ENCODE measurements at regions not wholly inside any gene's neighbourhood (a gene's known extent, or its start where the extent isn't known, plus 50 kb on each side); places are given as distances from the start of the nearest gene placed in this dataset.
A peak's percentile ranks its signal among the peaks of the same experiment; 100 is the strongest.

GRCh38 chr11:80621871-80622270, 1181.0 kb upstream of the TENM4 start:
- no peak for DNase-seq
- in situ Hi-C loops (cut with MboI; ENCODE audit: low pct_unique_long_range_greater_than_20kb, low sequenced_read_pairs) = no loop called here

- in situ Hi-C loops (cut with MboI; ENCODE audit: low pct_unique_long_range_greater_than_20kb, low sequenced_read_pairs) = no loop called here
- no peak for DNase-seq
These were observed 1180.0 kb upstream of the TENM4 start for GRCh38 chr11:80620867-80621266.

DNA sequence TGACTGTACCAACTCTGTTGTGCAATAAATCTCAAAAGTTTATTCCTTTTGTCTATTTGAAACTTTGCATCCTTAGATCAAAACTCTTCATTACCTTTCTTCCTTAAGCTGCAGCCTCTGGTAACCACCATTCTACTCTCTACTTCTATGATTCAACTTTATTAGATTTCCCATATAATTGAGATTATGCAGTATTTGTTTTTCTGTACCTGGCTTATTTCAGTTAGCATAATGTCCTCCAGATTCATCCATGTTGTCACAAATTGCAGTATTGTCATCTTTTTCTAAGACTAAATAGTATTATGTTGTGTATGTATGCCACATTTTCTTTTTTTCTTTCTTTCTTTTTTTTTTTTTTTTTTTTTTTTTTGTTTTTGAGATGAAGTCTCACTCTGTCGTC, 1176.3 kb upstream of the TENM4 start:
- in situ Hi-C loops (cut with MboI; ENCODE audit: low pct_unique_long_range_greater_than_20kb, low sequenced_read_pairs) = no loop called here
- DNase-seq = no peak

DNA sequence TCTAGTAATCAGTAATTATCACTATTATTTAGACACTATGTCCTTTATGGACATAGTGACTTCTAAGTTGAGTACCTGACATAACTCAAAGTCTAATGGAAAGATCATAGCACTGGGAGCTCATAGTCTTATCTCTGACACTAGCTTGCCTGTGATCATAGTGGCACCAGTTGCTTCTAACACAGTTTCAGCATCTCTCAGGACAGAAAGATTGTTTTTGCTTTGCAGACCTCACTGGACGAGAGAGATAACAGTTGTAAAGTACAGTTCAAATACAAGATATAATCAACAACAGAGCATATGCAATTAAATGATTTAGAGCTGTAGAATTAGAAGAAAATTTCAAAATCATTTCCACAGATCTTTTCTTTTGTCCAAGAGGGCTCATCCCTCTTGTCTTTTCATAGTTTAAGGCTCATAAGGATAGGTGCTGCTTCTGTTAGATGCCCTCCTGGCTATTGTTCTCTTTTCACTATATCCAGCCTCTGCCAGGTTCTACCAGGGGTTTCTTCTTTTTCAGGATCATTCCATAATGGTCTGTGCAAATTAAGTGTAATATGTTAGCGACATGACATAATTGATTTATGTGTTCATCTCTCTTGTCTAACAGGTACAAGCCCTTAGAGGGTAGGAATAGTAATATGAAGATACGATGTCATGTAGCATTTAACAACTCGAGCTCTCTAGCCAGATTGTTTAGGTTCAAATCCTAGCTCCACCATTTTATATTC, 1175.4 kb upstream of the TENM4 start:
- no peak for DNase-seq
- in situ Hi-C loops (cut with MboI; ENCODE audit: low pct_unique_long_range_greater_than_20kb, low sequenced_read_pairs) = no loop called here

GRCh38 chr11:80613655-80614054, 1172.8 kb upstream of the TENM4 start:
- in situ Hi-C loops (cut with MboI; ENCODE audit: low pct_unique_long_range_greater_than_20kb, low sequenced_read_pairs) = no loop called here

DNA sequence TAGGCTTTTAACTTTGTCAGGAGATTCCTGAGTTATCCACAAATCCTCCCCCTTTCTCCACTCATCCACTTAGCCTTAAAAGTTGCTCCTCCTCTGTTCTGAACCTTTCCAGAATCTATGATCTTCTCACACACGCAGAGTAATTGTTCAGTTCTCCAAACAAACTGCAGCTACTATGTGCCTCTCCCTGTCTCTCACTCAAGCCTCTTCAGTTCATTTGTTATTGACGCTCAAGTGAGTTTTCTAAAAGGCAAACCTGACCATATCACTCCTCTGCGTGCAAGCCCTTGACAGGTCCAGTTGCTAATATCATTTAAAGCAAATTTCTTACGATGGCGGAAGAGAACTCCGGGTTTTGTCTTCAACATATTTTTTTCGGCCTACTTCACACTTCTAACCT, 1169.7 kb upstream of the TENM4 start:
- DNase-seq = no peak
- in situ Hi-C loops (cut with MboI; ENCODE audit: low pct_unique_long_range_greater_than_20kb, low sequenced_read_pairs) = no loop called here

More at GRCh38 chr11:80613655-80614054, 1172.8 kb upstream of the TENM4 start:
- DNase-seq = no peak

- in situ Hi-C loops (cut with MboI; ENCODE audit: low pct_unique_long_range_greater_than_20kb, low sequenced_read_pairs) = no loop called here
- no peak for DNase-seq
These were observed 1162.6 kb upstream of the TENM4 start for GRCh38 chr11:80603472-80603871.

DNA sequence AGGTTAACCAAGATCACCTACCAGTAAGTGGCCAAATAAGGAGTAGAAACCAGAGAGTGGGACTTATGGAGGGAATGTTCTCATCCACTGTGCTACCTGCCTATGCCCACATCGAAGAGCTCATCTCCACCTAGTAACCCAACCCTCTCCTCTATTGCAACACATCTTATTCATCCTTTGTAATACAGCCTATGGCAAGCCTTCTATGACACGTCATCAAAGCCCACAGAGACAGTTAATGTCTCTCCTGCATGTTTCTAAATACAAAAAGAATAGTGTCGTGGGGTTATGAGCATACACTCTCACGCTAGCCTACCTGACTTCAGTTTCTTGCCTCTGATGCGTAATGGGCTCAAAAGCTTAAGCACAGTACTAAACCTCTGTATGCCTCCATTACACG, 1158.1 kb upstream of the TENM4 start:
- no peak for DNase-seq
- in situ Hi-C loops (cut with MboI; ENCODE audit: low pct_unique_long_range_greater_than_20kb, low sequenced_read_pairs) = no loop called here

DNA sequence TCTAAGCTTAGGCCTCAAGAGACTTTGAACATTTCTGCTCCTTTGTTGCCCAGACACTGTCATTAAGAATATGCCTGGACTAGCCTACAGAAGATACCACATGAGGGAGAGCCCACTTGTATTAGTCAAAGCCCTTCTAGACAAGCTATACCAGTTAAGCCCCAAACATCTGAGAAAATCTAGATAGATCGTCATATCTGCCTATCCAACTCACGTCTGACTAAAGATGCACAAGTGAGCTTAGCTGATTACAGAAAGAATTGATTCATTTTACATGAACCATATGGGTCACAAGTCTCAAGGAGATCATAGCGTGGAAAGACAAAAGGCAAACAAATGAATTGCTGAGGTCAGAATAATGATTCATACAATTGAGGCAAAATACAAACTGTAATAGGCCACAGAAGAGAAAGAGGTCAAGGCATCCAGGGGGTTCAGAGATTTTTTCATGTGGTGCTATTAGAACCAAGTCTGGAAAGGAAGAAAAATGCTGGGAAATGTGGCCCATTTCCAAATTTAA, 1155.5 kb upstream of the TENM4 start:
- DNase-seq = no peak
- in situ Hi-C loops (cut with MboI; ENCODE audit: low pct_unique_long_range_greater_than_20kb, low sequenced_read_pairs) = no loop called here

GRCh38 chr11:80595011-80595410, 1154.2 kb upstream of the TENM4 start:
- no peak for DNase-seq
- in situ Hi-C loops (cut with MboI; ENCODE audit: low pct_unique_long_range_greater_than_20kb, low sequenced_read_pairs) = no loop called here

DNA sequence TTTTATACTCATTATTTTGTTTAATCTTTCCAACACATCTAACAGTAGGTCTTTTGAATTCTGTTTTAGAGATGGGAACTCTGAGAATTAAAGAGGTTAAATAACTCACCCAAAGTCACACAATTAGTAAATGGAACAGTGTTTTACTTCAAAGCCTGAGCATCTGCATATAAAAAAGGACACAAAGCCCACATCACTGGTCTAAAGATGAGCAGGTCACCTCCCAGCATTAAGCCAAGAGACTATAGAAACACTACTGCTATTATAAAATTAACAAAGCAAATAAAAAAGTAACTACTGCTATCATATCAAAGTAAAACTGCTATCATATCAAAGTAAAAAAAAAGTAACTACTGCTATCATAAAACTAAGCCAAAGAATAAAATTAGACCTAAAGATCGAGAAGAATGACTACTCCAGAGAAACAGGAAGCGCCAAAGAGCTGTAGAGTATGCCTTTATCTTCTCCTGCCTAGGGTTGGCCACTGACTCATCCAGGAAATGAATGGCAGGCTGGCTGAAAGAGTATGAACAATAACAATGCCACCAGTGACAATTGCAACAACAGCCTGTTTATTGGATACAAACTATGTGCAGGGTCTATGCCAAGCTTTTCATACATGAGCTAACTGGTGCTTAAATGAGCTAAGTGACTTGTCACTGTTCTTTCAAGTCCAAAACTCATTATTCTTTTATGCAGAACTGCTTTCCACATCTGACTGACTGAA, 1153.0 kb upstream of the TENM4 start:
- in situ Hi-C loops (cut with MboI; ENCODE audit: low pct_unique_long_range_greater_than_20kb, low sequenced_read_pairs) = no loop called here
- peak; percentile 9 for DNase-seq

DNA sequence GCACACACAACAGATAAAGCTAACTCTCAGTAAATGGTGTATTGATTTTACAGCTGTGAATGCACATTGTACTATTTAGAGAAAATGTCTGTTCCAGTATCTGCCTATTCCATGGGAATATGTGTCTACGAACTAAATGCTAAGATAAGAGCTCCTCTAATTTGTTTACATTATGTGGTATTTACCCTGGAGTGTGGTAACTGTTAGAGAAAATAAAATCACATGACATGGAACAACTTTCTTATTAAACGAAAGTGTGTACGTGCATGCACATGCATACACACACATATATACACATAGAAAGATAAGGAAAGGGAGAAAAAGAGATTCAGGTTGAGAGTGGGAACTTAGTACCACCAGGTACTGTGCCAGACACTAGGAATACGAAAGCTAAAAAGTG, 1151.7 kb upstream of the TENM4 start:
- no peak for DNase-seq
- in situ Hi-C loops (cut with MboI; ENCODE audit: low pct_unique_long_range_greater_than_20kb, low sequenced_read_pairs) = no loop called here

DNA sequence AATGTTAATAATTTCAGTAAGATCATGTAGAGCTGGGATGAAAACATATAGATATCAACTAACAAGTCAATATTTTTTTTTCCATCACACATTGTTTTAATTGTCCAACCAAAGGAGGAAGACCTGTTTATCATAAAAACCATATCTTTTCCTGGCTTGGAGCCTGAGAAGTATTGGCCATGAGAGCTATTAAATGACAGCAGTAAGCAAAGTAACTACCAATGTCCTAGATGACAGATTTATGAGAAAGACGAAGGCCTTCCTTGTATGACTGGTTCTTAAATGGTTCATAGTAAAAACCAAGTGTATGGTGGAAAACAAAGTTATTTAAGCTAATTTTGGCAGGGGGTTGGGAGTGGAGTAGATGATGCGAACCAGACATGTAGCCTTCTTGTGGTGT, 1147.1 kb upstream of the TENM4 start:
- in situ Hi-C loops (cut with MboI; ENCODE audit: low pct_unique_long_range_greater_than_20kb, low sequenced_read_pairs) = no loop called here
- no peak for DNase-seq

GRCh38 chr11:80586464-80586863, 1145.6 kb upstream of the TENM4 start:
- in situ Hi-C loops (cut with MboI; ENCODE audit: low pct_unique_long_range_greater_than_20kb, low sequenced_read_pairs) = no loop called here
- no peak for DNase-seq

DNA sequence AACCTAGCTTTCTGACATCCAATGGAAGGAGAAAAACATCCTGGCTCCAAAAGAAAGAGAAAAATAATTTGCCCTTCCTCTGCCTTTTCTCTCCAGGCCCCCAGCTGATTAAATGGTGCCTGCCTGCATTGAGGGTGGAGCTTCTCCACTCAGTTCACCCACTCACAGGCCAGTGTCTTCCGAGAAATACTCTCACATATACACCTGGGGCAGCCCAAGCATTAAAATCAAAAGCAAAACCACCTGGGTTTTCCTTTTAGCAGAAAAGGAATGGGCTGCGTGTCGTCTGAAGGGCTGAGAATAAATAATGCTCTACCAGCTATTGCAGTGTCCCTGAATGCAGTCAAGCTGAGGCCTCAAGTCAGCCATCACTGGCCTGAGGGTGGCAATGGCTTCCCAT, 1143.8 kb upstream of the TENM4 start:
- in situ Hi-C loops (cut with MboI; ENCODE audit: low pct_unique_long_range_greater_than_20kb, low sequenced_read_pairs) = no loop called here
- DNase-seq = no peak

DNA sequence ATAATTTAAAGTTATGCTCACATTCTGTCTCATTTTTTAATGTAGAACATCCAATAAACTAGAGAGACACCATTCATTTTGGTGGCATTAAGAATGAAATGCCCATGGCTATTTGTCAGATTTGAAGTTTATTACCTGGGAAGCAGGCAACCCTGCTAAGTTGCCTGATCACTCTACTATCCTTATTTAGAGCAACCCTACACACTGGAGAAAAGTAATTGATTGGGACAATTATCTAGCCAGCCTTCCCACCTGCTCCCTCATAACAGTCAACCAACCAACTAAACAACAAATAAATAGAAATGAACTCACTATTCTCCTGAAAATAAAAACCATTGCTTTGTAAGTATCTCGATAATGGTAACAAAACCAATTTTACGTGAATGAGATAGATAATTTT, 1129.0 kb upstream of the TENM4 start:
- in situ Hi-C loops (cut with MboI; ENCODE audit: low pct_unique_long_range_greater_than_20kb, low sequenced_read_pairs) = no loop called here

GRCh38 chr11:80565231-80565630, 1124.4 kb upstream of the TENM4 start:
- DNase-seq = no peak
- in situ Hi-C loops (cut with MboI; ENCODE audit: low pct_unique_long_range_greater_than_20kb, low sequenced_read_pairs) = no loop called here

More for the DNA sequence above, 1129.0 kb upstream of the TENM4 start:
- DNase-seq = no peak

- no peak for DNase-seq
- in situ Hi-C loops (cut with MboI; ENCODE audit: low pct_unique_long_range_greater_than_20kb, low sequenced_read_pairs) = no loop called here
These were observed 1121.8 kb upstream of the TENM4 start for GRCh38 chr11:80562523-80563125.

DNA sequence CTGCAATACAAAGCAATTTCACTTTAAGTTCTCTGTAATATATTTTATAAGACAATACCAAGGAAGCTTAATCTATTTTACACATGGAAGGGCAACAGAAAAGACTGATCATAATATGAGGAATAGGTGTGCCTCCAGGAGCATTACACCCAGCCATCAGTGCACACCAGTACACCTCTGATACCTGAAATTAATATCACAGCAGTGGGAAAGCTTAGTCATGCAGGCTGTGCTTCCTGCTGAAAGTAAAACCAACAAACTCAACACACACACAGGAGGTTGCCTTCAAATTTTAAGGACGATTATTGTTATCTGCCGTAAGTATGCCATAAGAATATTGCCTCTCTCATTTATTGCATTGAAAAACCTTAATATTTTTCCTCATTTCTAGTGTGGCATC, 1119.1 kb upstream of the TENM4 start:
- no peak for DNase-seq
- in situ Hi-C loops (cut with MboI; ENCODE audit: low pct_unique_long_range_greater_than_20kb, low sequenced_read_pairs) = no loop called here

DNA sequence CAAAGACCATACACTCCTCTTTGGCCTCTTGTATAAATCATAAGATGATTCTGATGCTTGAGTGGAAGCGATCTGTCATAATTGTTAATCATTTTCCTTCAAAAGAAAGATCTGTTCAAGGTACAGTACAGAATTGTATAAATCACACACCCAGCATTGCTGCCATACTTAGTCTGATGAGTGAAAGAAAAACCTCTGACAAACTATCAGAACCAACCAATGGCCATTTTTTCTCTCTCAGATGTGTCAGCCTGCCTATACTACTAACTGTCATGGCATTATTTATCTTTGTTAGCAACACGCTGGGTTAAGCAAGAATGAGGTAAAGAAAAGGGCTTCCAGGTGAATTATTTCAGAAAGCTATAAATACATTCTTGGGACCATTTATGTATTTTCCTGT, 1112.7 kb upstream of the TENM4 start:
- DNase-seq = no peak
- in situ Hi-C loops (cut with MboI; ENCODE audit: low pct_unique_long_range_greater_than_20kb, low sequenced_read_pairs) = no loop called here
